ENCODE measurements at regions not wholly inside any gene's neighbourhood (a gene's known extent, or its start where the extent isn't known, plus 50 kb on each side); places are given as distances from the start of the nearest gene placed in this dataset.

DNA sequence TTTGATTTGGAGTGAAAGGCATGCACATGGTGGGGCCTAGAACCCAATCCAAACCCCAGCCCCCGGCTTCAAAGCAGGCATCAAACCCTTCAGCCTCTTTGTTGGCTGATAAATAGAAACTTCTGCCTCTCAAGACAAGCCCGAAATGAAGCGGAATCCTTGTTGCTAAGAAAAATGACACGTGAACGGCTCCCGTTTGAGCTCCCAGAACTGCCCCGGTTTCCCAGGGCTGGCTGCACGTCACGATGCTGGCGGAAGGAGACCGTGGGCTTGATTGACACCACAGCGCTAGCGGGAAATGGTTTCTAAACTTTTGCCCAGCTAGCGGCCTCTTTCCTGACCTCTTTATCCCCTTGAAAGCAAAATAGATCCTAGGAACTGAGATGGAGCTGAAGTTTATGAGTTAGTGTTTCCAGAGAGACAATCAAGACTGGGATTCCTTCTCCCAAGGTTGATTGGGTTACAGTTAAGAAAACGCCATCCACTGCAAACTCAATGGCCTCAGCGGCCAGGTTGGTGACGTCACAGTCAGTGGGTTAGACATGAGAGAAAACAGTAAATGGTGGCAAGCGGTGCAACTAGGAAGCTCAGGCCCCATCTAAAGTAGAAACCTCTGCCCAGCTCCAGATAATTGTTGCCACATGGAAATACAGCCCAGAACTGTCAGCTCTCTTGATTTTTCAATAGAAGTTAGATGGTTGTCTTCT lies 117.0 kb downstream of the ANKRD60 start:
- DNase-seq (ENCODE audit: low read depth), result no peak

DNA sequence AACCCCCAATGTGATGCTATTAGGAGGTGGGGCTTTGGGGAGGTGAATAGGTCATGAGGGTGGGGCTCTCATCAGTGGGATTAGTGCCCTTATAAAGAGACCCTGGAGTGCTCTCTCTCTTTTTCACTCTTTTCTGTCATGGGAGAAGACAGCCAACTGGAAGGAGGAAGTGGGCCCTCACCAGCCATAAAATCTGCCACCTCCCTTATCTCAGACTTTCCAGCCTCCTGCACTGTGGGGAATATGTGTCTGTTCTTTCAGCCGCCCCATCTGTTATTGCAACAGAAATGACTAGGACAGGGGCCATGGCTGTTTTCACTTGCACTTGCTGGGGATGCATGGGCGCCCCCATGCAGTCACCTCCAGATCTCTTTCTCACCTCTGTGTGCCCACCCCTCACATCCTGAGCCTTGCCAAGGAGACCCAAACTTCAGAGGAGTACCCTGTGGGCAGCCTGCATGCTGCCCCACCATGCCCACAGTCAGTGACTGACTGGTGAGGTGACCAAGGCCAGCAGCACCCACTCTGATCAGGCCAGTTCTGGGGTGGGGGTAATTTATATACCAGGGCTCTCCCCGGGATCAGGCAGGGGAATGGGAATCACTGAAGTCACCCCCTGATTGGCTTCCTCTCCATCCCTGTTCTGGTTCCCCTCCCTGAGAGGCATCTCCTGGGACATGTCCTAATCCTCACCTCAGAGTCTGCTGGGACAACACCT lies 118.4 kb downstream of the ANKRD60 start:
- no peak for DNase-seq (ENCODE audit: low read depth)

DNA sequence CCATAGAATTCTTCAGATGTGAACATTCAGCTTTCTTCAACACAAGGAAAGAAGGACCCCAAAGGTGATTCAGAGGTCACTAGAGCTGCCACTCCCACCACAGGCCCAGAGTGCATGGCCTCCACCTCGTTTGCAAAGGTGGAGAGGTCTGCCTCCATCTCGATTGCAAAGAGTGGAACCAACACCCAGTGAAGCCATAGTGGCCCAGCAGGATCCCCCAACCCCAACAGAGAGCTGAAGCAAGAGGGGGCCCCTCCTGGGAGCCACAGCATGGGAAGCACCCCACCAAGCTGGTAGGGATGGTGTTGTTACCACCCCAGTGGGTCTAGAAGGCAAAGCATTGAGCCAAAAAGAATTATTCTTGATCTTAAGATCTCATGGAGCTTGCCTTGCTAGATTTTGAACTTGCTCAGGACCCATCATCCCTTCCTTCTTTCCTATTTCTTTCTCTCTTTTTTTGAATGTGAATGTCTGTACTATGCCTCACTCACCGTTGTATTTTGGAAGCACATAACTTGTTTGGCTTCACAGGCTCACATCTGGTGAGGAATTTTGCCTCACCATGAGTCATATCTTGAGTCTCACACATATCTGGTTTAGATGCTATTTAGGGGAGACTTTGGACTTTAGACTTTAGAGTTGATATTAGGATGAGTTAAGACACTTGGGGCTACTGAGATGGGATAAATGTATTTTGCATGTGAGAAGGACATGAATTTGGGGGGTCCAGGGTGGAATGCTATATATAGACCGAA lies 119.2 kb downstream of the ANKRD60 start:
- peak; percentile 91 for DNase-seq (ENCODE audit: low read depth)

DNA sequence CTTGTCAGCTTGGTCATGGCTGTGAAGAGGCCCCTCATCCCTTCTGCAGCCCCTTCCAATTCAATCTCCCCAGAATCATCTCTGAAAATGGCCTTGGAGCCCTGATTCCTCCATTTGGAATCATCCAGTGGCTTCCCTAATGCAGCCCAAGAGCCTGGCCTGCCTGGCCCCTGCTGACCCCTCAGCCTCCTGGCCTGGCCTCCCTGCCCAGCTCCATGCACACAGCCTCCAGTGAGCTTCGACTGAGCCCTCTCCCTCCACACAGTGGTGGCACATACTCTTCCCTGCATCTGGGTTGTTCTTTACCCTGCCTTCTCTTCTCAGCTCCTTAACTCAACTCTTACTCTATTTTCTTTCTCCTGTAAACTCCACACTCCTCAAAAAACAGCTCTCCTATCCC lies 120.9 kb downstream of the ANKRD60 start:
- no peak for DNase-seq (ENCODE audit: low read depth)

DNA sequence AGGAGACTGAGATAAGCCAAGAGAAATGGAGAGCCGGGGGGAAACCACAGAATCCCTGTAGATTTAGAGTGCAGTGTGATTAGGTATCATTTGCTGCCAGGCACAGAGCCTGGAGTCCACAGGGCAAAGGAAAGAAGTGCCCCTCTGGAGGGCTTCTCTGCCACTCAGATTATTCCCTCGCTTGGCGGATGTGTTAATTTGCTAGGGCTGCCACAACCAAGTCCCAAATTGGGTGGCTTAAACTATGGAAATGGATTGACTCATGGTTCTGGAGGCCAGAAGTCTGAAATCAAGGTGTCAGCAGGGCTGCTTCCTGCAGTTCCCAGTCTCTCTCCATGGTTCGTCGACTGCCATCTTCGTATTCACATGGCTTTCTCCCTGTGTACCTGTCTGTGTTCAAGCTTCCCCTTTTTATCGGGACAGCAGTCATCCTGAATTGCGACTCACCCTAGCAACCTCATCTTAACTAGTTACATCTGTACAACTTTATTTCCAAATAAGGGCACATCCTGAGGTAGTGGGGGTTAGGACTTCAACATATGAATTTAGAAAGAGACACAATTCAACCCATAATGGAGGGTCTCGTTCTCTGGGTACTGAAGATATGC lies 122.2 kb downstream of the ANKRD60 start:
- DNase-seq (ENCODE audit: low read depth), result peak; percentile 56

DNA sequence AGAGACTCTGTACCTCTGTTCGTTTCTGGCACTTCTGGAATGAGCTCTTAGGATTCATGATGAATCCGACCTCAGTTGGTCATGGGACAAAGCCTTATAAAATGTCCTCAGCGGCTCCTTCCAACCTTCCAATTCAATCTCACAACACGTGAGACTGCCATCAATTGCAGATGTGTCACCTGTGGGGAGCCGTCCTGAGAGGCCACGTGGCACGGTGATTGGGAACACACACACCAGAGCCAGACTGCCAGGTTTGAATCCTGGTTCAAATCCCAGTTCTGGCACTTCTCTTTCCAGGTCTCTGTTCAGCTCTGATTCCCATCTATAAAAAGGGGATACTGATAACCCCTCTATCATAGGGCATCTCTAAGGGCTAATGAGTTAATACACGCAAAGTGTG lies 124.5 kb downstream of the ANKRD60 start:
- DNase-seq (ENCODE audit: low read depth), result no peak

DNA sequence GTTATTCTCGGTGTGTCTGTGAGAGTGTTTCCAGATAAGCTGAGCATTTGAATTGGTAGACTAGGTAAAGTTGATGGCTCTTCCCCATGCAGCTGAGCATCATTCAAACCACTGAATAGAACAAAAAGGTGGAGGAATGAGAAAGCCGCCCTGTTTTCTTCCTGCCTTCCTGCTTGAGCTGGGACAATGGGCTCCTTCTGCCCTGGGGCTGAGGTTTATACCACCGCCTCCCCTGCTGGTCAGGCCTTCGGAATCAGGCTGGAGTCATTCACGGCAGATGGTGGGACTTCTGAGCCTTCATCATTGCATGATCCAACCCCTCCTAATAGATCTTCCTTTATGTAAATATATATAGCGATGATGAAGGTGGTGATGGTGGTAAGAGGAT lies 124.9 kb downstream of the ANKRD60 start:
- DNase-seq (ENCODE audit: low read depth), result no peak

DNA sequence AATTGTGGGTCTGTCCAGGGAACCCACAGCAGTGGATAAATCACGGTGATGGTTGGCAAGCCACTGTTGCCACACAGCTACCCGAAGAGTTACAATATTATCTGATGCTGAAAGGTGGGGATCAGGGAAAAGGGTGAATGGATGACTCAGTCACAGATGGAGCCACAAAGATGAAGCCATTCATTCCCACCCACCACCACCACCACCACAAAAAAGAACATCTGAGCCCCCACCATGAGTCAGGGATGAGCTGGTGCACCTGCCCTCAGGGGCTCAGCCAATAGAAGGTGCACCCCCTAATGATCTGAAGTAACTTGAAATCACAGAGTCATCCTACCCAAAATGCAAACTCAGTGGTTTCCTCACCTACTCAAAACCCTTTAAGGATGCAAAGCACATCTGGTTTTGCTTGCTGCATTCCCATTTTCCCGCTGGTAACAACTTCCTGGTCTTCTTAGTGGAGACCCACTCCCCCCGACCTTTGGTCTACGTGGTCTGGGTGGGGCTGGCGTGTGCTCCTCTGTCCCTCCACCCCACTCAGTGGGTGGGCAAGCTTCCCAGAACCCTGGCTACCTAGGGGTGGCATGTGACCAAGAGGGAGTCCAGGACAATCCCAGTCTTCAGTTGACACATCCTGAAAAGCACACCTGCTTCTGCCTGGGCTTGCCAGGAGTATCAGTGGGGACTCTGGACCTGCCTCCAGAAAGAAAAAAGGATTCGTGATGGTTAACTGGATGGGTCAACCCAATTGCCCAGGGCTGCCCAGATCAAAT lies 125.5 kb downstream of the ANKRD60 start:
- DNase-seq (ENCODE audit: low read depth), result peak; percentile 96

DNA sequence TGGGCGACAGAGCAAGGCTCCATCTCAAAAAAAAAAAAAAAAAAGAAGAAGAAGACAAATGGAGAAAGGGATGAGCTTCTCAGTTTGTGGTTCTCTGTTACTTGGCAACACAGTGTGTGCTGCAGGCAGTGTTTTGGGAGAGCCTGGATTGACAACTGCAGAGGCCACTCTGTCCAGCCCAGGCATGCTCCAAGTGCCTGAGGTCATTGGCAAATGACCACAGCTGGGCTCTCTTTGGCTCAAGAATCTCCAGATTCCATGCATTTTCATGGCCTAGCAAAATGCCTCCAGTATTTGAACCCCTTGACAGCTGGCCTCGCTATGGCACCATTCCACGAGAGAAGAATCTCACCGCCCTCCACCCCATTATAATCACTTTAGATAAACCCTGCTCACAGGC lies 126.2 kb downstream of the ANKRD60 start:
- peak; percentile 98 for DNase-seq (ENCODE audit: low read depth)

DNA sequence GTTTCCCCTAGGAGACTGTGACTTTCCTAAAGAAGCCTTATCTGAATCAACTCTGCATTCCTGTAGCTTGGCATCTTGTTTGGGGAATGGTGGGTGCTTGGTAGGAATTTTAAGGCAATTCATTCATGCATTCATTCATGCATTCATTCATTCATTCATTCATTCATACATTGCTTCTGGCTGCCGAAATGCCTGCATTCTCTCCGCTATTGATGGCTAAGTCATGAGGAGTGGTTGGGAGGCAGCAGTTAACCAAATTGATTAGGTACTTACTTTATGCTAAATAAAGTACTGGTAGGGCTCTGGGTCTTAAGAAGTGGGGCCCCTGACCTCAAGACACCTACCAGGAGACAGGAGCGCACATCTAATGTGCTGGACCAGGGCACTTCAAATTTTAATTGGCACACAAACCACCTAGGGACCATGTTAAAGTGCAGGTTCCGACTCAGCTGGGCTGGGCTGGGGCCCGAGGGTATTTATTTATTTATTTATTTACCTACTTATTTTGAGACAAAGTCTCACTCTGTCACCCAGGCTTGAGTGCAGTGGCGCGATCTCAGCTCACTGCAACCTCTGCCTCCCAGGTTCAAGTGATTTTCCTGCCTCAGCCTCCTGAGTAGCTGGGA lies 127.6 kb downstream of the ANKRD60 start:
- DNase-seq (ENCODE audit: low read depth), result no peak

DNA sequence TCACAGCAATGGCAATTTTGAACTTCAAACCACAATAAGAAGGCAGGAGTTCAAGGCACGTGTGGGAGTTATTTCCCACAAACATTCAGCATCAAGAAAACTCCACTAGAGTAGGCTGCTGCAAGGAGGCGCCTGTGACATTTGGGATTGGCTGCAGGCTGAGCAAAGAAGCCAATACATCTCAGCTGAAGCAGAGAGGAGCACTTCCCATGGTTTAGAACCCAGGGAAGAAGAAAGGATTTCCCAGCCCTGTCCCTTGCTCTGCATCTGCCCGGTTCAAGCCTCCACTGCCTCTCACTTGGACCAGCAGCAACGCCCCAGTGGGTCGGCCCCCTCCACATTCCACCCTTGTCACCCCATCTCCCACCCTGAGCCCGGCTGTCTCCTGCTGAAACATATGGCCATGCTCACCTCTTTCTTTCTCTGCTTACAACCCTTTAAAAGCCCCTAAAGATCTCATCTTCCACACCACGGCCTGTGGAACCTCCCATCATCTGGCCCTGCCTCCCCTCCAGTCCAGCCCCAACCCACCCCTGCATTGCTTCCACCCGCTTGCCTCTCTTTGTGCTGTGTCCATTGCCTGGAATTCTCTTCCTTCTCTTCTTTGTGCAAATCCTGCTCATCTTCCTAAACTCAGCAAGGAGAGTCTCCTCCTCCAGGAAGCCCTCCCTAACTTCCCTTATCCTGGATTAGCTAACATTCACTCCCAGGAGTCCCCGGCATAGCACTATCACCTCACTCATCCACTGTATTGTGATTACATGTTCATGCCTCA lies 128.3 kb downstream of the ANKRD60 start:
- DNase-seq (ENCODE audit: low read depth), result no peak

DNA sequence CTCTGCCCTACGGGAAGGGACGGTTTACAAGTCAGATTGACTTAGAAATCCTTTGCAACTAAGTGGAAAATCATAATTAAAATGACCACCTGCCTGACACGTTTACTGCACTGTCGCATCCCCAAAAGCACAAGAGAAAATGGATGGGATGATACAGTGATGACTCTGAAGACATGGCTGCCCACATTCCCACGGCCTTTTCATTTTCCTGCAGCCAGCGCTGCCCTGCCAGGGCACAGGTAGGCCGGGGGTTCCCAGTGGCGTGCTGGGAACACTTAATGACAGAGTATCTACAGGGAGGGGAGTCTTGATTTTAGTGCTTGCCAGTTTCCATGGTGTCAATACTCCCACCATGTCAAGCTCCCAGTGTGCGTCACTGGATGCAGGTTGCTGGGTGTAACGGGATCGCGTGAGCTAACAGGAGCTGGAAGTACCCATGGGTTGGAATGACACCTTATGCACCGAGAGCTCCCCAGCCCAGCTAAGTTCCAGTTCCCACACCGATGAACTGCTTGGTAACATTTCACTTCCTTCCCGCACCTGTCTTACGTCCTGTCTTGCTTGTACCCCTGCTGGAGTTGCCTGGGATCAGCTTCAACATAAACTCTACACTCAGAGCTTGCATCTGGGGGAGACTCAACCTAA lies 129.0 kb downstream of the ANKRD60 start:
- DNase-seq (ENCODE audit: low read depth), result no peak

DNA sequence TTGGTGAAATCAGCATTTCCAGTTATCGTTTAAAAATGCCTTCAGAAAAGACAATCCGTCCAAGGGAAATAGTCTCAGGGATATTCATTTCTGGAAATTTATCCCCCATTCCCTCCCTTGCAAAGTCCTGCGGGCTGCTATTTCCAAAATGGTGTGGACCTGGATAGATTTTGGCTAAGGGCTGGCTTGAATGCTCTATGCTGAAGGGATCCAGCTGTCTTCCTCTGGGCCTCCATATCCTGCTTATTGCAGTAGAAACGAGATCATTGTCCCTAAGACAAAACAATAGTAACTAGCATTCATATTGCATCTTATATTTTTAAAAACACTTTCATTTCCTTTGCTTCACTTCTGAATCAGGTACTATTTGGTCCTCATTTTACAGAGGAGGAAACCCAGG lies 129.9 kb downstream of the ANKRD60 start:
- no peak for DNase-seq (ENCODE audit: low read depth)

DNA sequence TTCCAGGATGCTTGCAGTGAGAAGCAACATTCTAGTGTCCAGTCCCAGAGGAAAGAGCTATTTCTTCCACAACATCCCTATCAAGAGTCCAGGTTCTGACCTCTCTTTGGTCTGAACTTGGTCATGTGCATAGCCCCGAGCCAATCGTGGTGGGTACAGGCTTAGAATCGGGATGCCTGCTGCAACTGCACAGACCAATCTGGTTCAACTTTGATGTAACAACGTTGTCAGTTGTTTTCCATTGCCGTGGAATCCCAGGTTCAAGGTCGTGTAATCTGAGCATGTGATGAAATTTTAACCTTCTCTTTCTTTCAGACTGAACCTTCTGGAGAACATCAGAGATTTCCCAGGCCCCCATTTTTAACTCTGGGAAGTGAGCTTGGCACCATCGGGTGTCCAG lies 130.5 kb downstream of the ANKRD60 start:
- no peak for DNase-seq (ENCODE audit: low read depth)

DNA sequence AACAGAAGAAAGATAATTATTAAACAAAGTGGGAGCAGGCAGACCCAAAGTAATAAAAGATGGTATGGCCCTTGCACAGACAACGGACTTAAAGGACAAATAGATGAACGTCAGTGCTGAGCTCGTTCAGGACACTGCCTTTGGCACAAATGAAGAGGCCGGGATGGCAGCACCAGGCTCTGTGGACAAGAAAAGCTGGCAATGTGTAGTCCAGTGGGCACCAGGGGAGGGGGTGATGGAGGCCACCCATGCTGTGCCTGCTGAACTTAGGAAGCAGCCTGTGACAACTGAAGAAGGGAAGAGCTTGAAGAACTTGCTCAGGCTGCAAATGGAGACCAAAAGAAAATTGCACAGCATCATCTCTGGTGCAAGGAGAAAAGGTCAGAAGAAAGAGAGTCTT lies 131.0 kb downstream of the ANKRD60 start:
- no peak for DNase-seq (ENCODE audit: low read depth)

DNA sequence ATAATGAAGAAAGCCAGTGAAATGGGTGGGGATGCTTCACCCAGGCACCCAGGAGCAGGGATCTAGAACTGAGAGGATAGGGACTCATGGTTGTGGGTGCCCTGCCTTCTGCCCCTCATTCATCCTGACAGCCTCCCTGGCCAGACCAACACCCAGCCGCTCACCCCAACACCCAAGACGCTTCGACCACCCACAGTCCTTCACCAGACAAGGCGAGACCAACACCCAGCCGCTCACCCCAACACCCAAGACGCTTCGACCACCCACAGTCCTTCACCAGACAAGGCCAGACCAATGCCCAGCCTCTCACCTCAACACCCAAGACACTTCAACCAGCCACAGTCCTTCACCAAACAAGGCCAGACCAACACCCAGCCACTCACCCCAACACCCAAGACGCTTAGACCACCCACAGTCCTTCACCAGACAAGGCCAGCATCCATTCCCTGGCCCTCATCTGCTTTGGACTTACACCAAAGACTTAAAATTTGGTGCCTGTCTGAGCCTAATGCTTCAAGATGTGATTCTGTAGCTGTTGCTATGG lies 131.5 kb downstream of the ANKRD60 start:
- DNase-seq (ENCODE audit: low read depth), result no peak

DNA sequence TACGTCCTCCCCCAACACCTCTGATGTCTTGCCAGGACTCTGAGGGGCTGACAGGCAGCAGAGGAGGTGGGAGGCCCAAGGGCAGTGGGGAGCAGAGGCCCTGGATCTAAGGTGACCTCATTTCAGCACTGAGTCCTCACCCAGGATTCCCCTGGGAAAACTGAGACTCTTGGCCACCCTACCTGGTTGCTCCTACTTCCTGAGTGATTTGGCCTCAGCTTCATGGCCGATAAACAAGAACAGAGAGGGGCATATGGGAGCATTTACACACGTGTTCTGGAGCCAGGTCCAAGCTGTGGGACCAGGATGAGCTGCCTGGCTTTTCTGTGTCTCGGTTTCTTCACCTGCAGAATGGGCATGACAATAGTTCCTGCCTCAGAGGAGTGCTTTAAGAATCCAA lies 133.8 kb downstream of the ANKRD60 start:
- DNase-seq (ENCODE audit: low read depth), result no peak

DNA sequence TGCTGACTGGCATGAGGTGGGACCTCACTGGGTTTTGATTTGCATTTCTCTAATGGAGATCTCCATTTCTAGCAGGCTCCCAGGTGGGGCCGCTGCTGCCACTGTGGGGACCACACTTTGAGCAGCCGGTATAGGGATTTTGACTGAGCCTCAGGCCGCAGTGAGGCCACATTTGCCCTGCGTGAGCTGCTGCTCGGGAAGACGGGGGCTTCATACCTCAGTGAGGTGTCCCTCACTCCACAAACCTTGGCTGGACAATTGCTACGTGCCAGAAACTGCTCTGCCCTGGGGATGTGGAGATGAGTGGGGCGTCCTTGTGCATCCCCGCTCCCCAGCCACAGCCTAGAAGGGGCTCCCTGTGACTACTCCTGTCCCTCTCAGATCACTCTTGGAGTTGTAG lies 134.3 kb downstream of the ANKRD60 start:
- DNase-seq (ENCODE audit: low read depth), result no peak

DNA sequence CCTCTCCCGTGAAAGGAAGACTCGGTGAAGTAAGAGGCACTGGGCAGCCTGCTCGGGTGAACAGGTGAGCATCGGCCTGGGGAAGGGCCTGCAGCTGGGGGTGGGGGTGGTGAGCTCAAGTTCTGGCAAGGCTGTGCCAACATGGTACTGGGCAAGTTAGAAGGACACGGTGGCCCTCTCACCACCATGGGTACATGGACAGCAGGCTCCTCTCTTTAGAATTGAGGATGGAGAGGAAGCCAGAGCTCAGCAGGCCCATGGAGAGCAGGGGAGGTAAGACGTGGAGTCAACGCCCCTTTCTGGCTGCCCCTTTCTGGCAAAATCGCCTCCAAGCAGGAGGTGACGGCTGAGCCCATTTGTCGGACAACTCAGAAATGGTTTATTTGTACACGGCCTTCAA lies 135.6 kb downstream of the ANKRD60 start:
- DNase-seq (ENCODE audit: low read depth), result no peak

DNA sequence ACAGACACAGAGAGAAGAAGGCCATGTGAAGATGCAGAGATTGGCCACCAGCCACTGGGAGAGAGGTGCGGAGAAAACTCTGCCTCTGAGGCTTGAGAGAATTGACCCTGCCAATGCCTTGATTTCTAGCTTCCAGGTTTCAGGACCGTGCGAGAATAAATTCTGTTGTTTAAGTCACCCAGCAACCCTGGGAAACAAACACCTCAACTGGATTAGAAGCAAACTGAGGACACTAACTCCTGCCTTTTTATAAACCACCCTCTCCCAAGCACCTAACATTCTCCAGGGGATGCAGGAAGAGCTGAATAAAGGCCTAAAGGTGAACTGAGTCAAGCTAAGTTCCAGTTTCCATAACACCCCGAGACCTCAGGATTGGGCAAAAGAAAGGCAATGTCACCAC lies 136.1 kb downstream of the ANKRD60 start:
- DNase-seq (ENCODE audit: low read depth), result no peak

Measured in M059J (cell line).